BLaER1 treated with 17β-estradiol and CSF1 and Interleukin-3, amounts not matched to agents 10 nM and 100 nM (cell line): ENCODE measurements at regions not wholly inside any gene's neighbourhood (a gene's known extent, or its start where the extent isn't known, plus 50 kb on each side); places are given as distances from the start of the nearest gene placed in this dataset.

Experiments used
- H3K27ac ChIP-seq, 11 experiments: shearing (Covaris generic); formaldehyde crosslinking; 2 replicates each; pipeline ENCODE4 v1.8.1; 2022
- H3K27me3 ChIP-seq, 11 experiments: shearing (Covaris generic); formaldehyde crosslinking; 2 replicates each; pipeline ENCODE4 v1.8.1; 2022
- H3K36me3 ChIP-seq, 11 experiments: shearing (Covaris generic); formaldehyde crosslinking; 2 replicates each; pipeline ENCODE4 v1.8.1; 2022
- H3K4me1 ChIP-seq, 10 experiments: shearing (Covaris generic); formaldehyde crosslinking; 2 replicates each; pipeline ENCODE4 v1.8.1; 2022
- H3K4me2 ChIP-seq, 11 experiments: shearing (Covaris generic); formaldehyde crosslinking; 2 replicates each; pipeline ENCODE4 v1.8.1; 2022
- H3K4me3 ChIP-seq, 10 experiments: shearing (Covaris generic); formaldehyde crosslinking; 2 replicates each; pipeline ENCODE4 v1.8.1; 2022
- H3K9ac ChIP-seq, 11 experiments: shearing (Covaris generic); formaldehyde crosslinking; 2 replicates each; pipeline ENCODE4 v1.8.1; 2022
- H3K9me3 ChIP-seq, 11 experiments: shearing (Covaris generic); formaldehyde crosslinking; replicated peaks in 1 of 11; 2 replicates each; pipeline ENCODE4 v1.8.1; 2022
- H4K20me1 ChIP-seq, 11 experiments: shearing (Covaris generic); formaldehyde crosslinking; 2 replicates each; pipeline ENCODE4 v1.8.1; 2022
- Cebpa-rat ChIP-seq, 11 experiments: shearing (Covaris generic); IDR thresholded peaks; 2 replicates each; pipeline ENCODE4 v1.8.1; 2022

- Histone ChIP-seq H3K27ac (no peak overlapping the region), H3K9me3 (no peaks in the 10 kb centered on the region), H3K4me2 (no peak overlapping the region), H3K4me3 (no peak overlapping the region), H3K36me3 (no peaks in the 10 kb centered on the region), H3K4me1 (peaks cover 0 to 10% (median 7%) of the 10 kb centered on the region in 10 experiments; a peak in 11 of 20 replicates), H3K9ac (no peak overlapping the region), H3K27me3 (no peaks in the 10 kb centered on the region), H4K20me1 (no peaks in the 10 kb centered on the region)
- TF ChIP-seq Cebpa-rat (IDR thresholded peaks at IDR 0.05), result no peak
Observed at GRCh38 chr5:61779743-61780142, 447.7 kb downstream of the ZSWIM6 start.

- H3K27me3 ChIP-seq, result no peaks in the 10 kb centered on the region
- H4K20me1 ChIP-seq, result no peaks in the 10 kb centered on the region
- no peaks in the 10 kb centered on the region for H3K9me3 ChIP-seq
- no peak overlapping the region for H3K4me3 ChIP-seq
- no peak overlapping the region for H3K27ac ChIP-seq
- no peak overlapping the region for H3K4me2 ChIP-seq
- no peak for TF ChIP-seq Cebpa-rat (IDR thresholded peaks at IDR 0.05)
- H3K4me1 ChIP-seq, result no peaks in the 10 kb centered on the region
- no peaks in the 10 kb centered on the region for H3K36me3 ChIP-seq
- no peak overlapping the region for H3K9ac ChIP-seq
Observed at GRCh38 chr5:61783481-61783880, 451.4 kb downstream of the ZSWIM6 start.

- no peak for TF ChIP-seq Cebpa-rat (IDR thresholded peaks at IDR 0.05)
- no peaks in the 10 kb centered on the region for H3K27me3 ChIP-seq
Observed at GRCh38 chr5:61784341-61784740, 452.3 kb downstream of the ZSWIM6 start.

GRCh38 chr5:61788548-61788947 is 456.5 kb downstream of the ZSWIM6 start:
- H3K4me2 ChIP-seq, result no peak overlapping the region
- TF ChIP-seq Cebpa-rat (IDR thresholded peaks at IDR 0.05), result no peak
- no peaks in the 10 kb centered on the region for H3K27me3 ChIP-seq
- H3K4me3 ChIP-seq, result no peak overlapping the region
- no peak overlapping the region for H3K9ac ChIP-seq
- no peaks in the 10 kb centered on the region for H3K9me3 ChIP-seq
- H4K20me1 ChIP-seq, result no peaks in the 10 kb centered on the region
- H3K4me1 ChIP-seq, result no peaks in the 10 kb centered on the region
- H3K27ac ChIP-seq, result no peak overlapping the region
- H3K36me3 ChIP-seq, result no peaks in the 10 kb centered on the region

More at GRCh38 chr5:61784341-61784740, 452.3 kb downstream of the ZSWIM6 start:
- Histone ChIP-seq H3K4me2 (no peak overlapping the region), H3K36me3 (no peaks in the 10 kb centered on the region), H3K4me3 (no peak overlapping the region), H3K9me3 (no peaks in the 10 kb centered on the region), H3K9ac (no peak overlapping the region), H3K4me1 (no peaks in the 10 kb centered on the region), H4K20me1 (no peaks in the 10 kb centered on the region), H3K27ac (no peak overlapping the region)

GRCh38 chr5:61790007-61790406 is 457.9 kb downstream of the ZSWIM6 start:
- Histone ChIP-seq H3K4me1 (no peaks in the 10 kb centered on the region), H3K4me3 (no peak overlapping the region), H3K36me3 (no peaks in the 10 kb centered on the region), H3K27me3 (no peaks in the 10 kb centered on the region), H3K27ac (no peak overlapping the region), H3K9ac (no peak overlapping the region), H3K9me3 (no peaks in the 10 kb centered on the region), H3K4me2 (no peak overlapping the region), H4K20me1 (no peaks in the 10 kb centered on the region)
- no peak for TF ChIP-seq Cebpa-rat (IDR thresholded peaks at IDR 0.05)

GRCh38 chr5:61790678-61791077 is 458.6 kb downstream of the ZSWIM6 start:
- no peak for TF ChIP-seq Cebpa-rat (IDR thresholded peaks at IDR 0.05)
- Histone ChIP-seq H3K27me3 (no peaks in the 10 kb centered on the region), H3K36me3 (no peaks in the 10 kb centered on the region), H3K4me1 (no peaks in the 10 kb centered on the region), H4K20me1 (no peaks in the 10 kb centered on the region), H3K4me3 (no peak overlapping the region), H3K4me2 (no peak overlapping the region), H3K9ac (no peak overlapping the region), H3K9me3 (no peaks in the 10 kb centered on the region), H3K27ac (no peak overlapping the region)

GRCh38 chr5:61796773-61797172 is 464.7 kb downstream of the ZSWIM6 start:
- H3K27me3 ChIP-seq, result no peaks in the 10 kb centered on the region
- H3K9ac ChIP-seq, result no peak overlapping the region
- H3K36me3 ChIP-seq, result no peaks in the 10 kb centered on the region
- no peak for TF ChIP-seq Cebpa-rat (IDR thresholded peaks at IDR 0.05)
- H3K4me1 ChIP-seq, result no peaks in the 10 kb centered on the region
- H3K4me3 ChIP-seq, result no peak overlapping the region
- no peak overlapping the region for H3K4me2 ChIP-seq
- H3K27ac ChIP-seq, result no peak overlapping the region
- no peaks in the 10 kb centered on the region for H3K9me3 ChIP-seq
- H4K20me1 ChIP-seq, result no peaks in the 10 kb centered on the region

- H3K27ac ChIP-seq, result no peak overlapping the region
- H3K36me3 ChIP-seq, result no peaks in the 10 kb centered on the region
- no peak overlapping the region for H3K4me2 ChIP-seq
- no peaks in the 10 kb centered on the region for H3K27me3 ChIP-seq
- H3K9me3 ChIP-seq, result no peaks in the 10 kb centered on the region
- H4K20me1 ChIP-seq, result no peaks in the 10 kb centered on the region
- TF ChIP-seq Cebpa-rat (IDR thresholded peaks at IDR 0.05), result no peak
- no peak overlapping the region for H3K9ac ChIP-seq
- H3K4me3 ChIP-seq, result no peak overlapping the region
- H3K4me1 ChIP-seq, result no peaks in the 10 kb centered on the region
Observed at GRCh38 chr5:61800450-61800849, 468.4 kb downstream of the ZSWIM6 start.

GRCh38 chr5:61801174-61801573 is 469.1 kb downstream of the ZSWIM6 start:
- Histone ChIP-seq H3K4me2 (no peak overlapping the region), H3K27ac (no peak overlapping the region), H3K36me3 (no peaks in the 10 kb centered on the region), H3K9ac (no peak overlapping the region), H4K20me1 (no peaks in the 10 kb centered on the region), H3K4me1 (no peaks in the 10 kb centered on the region), H3K27me3 (no peaks in the 10 kb centered on the region), H3K9me3 (no peaks in the 10 kb centered on the region), H3K4me3 (no peak overlapping the region)
- TF ChIP-seq Cebpa-rat (IDR thresholded peaks at IDR 0.05), result no peak

GRCh38 chr5:61802456-61802855 is 470.4 kb downstream of the ZSWIM6 start:
- Histone ChIP-seq H4K20me1 (no peaks in the 10 kb centered on the region), H3K9me3 (no peaks in the 10 kb centered on the region), H3K4me3 (no peak overlapping the region), H3K27me3 (no peaks in the 10 kb centered on the region), H3K36me3 (no peaks in the 10 kb centered on the region), H3K4me2 (no peak overlapping the region), H3K27ac (no peak overlapping the region), H3K9ac (no peak overlapping the region), H3K4me1 (no peaks in the 10 kb centered on the region)
- no peak for TF ChIP-seq Cebpa-rat (IDR thresholded peaks at IDR 0.05)

- no peak for TF ChIP-seq Cebpa-rat (IDR thresholded peaks at IDR 0.05)
- no peak overlapping the region for H3K4me2 ChIP-seq
Observed at GRCh38 chr5:61805101-61805500, 473.0 kb downstream of the ZSWIM6 start.

More at GRCh38 chr5:61805101-61805500, 473.0 kb downstream of the ZSWIM6 start:
- no peak overlapping the region for H3K4me3 ChIP-seq
- no peaks in the 10 kb centered on the region for H3K36me3 ChIP-seq
- no peak overlapping the region for H3K9ac ChIP-seq
- no peaks in the 10 kb centered on the region for H3K9me3 ChIP-seq
- H4K20me1 ChIP-seq, result no peaks in the 10 kb centered on the region
- H3K4me1 ChIP-seq, result no peaks in the 10 kb centered on the region
- H3K27me3 ChIP-seq, result no peaks in the 10 kb centered on the region
- no peak overlapping the region for H3K27ac ChIP-seq
